HUES64 (cell line): ENCODE measurements at regions not wholly inside any gene's neighbourhood (a gene's known extent, or its start where the extent isn't known, plus 50 kb on each side); places are given as distances from the start of the nearest gene placed in this dataset.
A peak's percentile ranks its signal among the peaks of the same experiment; 100 is the strongest.

Source experiments
- H3K27ac ChIP-seq: 2 replicates; pipeline ENCODE4 v1.7.0; 2013; ENCODE audit warnings: low read depth, low read length, inconsistent platforms
- H3K27me3 ChIP-seq: 2 replicates; pipeline ENCODE4 v1.6.1; 2013; ENCODE audit warnings: mild to moderate bottlenecking, low read length; ENCODE audit not compliant: insufficient read depth
- H3K36me3 ChIP-seq: 2 replicates; pipeline ENCODE4 v1.6.1; 2013; ENCODE audit warnings: mild to moderate bottlenecking, low read length; ENCODE audit not compliant: insufficient read depth
- H3K4me1 ChIP-seq: 2 replicates; pipeline ENCODE4 v1.6.1; 2013; ENCODE audit warnings: mild to moderate bottlenecking, low read length, moderate library complexity; ENCODE audit not compliant: insufficient read depth
- H3K4me3 ChIP-seq: 2 replicates; pipeline ENCODE4 v1.5.1; 2013; ENCODE audit warnings: mild to moderate bottlenecking, low read length, moderate library complexity
- H3K9ac ChIP-seq: 2 replicates; pipeline ENCODE4 v1.6.1; 2013; ENCODE audit warnings: mild to moderate bottlenecking, low read depth, low read length
- H3K9me3 ChIP-seq: 2 replicates; pipeline ENCODE4 v1.6.1; 2013; ENCODE audit warnings: low read depth, low read length; ENCODE audit not compliant: insufficient read depth
- WGBS: fragments of 150-250, 120-280 bp; methylation state at CpG from one replicate; pipeline ENCODE4 v1.1.7; 2013; ENCODE audit warnings: missing lambda C conversion rate; 5-methylcytosine and 5-hydroxymethylcytosine counted together

DNA sequence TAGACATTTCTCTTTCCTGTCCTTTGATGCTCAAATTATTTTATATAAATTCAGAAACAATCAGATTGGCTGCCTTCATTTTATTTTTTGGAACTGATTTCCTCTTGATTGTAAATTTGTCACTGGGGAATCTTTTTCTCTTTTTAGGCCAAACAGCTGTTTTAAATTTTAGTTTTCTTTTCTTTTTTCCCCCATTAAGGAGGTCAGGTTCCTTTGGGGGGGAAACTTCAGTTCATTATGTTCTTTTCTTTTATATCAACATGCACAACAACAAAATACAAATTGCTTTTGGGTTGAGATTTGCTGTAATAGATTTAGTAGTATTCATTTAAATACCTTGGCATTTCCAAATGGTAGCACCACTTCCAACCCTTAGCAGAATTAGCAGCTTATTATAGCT, 264.8 kb upstream of the SPRY2 start:
- no peaks in the 10 kb centered on the region for H3K36me3 ChIP-seq
- H3K27me3 ChIP-seq: no peaks in the 10 kb centered on the region
- no peak overlapping the region for H3K9ac ChIP-seq
- no peak overlapping the region for H3K4me3 ChIP-seq
- H3K4me1 ChIP-seq: no peaks in the 10 kb centered on the region
- no peaks in the 10 kb centered on the region for H3K9me3 ChIP-seq
- H3K27ac ChIP-seq: no peak overlapping the region

DNA sequence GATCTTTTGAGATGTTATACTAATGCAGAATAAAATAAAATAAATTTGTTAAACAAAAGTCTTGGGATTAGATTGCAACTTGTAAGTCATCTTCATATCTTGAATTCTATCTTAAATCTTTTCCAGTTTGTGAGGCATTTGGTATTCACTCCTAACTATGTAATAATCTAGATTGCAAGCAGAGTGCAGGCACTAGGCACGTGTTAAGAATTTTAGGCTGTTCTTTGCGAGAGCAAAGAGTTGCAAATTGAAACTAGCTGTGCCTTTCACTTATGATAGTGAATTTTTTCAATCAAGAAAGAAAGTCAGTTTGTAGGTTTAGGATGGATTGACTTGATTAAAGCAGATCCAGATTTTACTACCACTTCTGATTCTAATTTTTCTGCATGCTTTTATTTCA, 264.1 kb upstream of the SPRY2 start:
- Histone ChIP-seq H3K4me1 (no peaks in the 10 kb centered on the region), H3K36me3 (no peaks in the 10 kb centered on the region), H3K9me3 (no peaks in the 10 kb centered on the region), H3K4me3 (no peak overlapping the region), H3K27ac (no peak overlapping the region), H3K27me3 (no peaks in the 10 kb centered on the region), H3K9ac (no peak overlapping the region)
- WGBS: 74% methylated on average over 2 of the region's 2 CpGs

DNA sequence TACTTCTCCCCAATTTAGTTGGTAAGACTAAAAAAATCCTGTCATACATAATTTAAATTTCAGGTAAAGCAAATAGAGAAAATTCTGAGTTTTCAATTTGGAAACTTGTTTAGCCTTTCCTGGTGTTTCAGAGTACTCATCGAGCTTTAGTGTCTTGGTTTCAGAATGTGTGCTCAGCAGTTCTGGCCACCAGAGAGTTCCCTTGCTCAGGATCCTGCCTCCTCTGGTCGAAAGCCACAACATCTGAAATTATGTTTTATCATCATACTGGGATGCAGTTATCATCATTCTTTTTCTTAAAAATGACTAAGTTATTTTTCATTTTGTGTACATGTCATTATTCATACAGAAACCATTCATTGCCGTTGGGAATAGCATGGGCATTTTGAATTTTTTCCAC, 263.2 kb upstream of the SPRY2 start:
- no peak overlapping the region for H3K4me3 ChIP-seq
- H3K4me1 ChIP-seq: peaks cover 8% of the 10 kb centered on the region; the same call in 1 of the 2 replicates
- no peak overlapping the region for H3K27ac ChIP-seq
- 98% methylated on average over 2 of the region's 3 CpGs for WGBS
- H3K27me3 ChIP-seq: no peaks in the 10 kb centered on the region
- H3K9me3 ChIP-seq: no peaks in the 10 kb centered on the region
- no peak overlapping the region for H3K9ac ChIP-seq
- H3K36me3 ChIP-seq: no peaks in the 10 kb centered on the region

DNA sequence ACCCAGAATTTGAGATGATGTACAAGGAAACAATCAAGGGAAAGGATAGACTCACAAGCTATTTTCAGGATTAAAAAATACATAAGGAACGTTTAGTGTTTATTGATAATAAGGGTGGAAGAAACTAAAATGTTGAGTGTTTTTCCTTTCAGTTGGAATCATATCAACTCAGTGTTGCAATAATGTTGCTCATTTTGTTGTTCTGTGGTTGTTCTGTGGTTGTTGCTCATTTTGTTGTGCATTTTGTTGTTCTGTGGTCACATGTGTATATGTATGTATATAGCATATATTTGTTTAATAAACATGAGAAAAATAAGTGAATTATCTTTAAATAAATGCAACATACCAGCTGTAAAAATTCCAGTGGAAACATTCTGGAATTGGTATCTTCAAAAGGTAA, 262.4 kb upstream of the SPRY2 start:
- Histone ChIP-seq H3K9ac (no peak overlapping the region), H3K9me3 (no peaks in the 10 kb centered on the region), H3K27ac (no peak overlapping the region), H3K27me3 (no peaks in the 10 kb centered on the region), H3K4me3 (no peak overlapping the region), H3K4me1 (peaks cover 13% of the 10 kb centered on the region; the same call in 1 of the 2 replicates), H3K36me3 (no peaks in the 10 kb centered on the region)
- WGBS: 97% methylated on average over 1 of the region's 1 CpG

DNA sequence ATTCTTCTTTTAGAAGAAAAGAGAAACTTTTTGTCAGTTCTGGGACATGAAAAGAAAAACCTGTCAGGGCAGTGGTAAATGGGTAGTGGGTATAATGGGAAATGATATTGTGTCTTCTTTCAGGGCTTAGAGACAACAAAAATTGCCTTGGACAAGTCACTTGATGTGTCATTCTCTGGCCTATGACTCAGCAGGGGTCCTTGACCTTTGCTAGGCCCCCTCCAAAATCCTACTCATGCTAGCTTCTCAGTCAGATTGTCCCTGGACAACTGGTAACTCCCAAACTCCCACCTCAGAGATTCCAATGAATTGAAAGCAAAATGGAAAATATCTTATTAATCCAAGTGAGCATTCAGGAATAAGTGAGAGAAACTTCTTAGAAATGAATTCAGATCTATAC, 258.8 kb upstream of the SPRY2 start:
- Histone ChIP-seq H3K4me1 (peaks cover 19% of the 10 kb centered on the region), H3K4me3 (no peak overlapping the region), H3K9ac (no peak overlapping the region), H3K27ac (no peak overlapping the region), H3K9me3 (no peaks in the 10 kb centered on the region), H3K27me3 (no peaks in the 10 kb centered on the region), H3K36me3 (no peaks in the 10 kb centered on the region)

DNA sequence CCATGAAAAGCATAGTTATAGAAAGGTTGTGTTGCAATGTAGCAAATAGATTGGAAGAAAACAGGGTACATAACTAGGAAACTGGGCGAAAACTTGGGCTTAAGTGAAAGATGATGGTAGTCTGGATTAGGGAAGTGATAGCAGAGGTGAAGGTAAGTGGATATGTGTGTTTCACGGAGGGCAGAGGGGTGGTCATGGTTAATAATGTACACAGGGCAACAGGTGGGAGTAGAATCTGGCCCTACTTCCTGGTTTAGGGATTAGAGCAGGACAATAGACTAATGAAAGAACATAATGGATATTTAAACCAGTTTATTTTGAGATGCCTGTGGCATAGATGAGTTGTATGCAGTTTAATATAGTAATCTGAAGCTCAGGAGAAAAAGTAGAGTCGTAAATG, 257.3 kb upstream of the SPRY2 start:
- H3K4me3 ChIP-seq: no peak overlapping the region
- no peaks in the 10 kb centered on the region for H3K9me3 ChIP-seq
- H3K27me3 ChIP-seq: no peaks in the 10 kb centered on the region
- H3K4me1 ChIP-seq: peaks cover 19% of the 10 kb centered on the region
- no peaks in the 10 kb centered on the region for H3K36me3 ChIP-seq
- WGBS: 94% methylated on average over 3 of the region's 3 CpGs
- no peak overlapping the region for H3K9ac ChIP-seq
- H3K27ac ChIP-seq: no peak overlapping the region

DNA sequence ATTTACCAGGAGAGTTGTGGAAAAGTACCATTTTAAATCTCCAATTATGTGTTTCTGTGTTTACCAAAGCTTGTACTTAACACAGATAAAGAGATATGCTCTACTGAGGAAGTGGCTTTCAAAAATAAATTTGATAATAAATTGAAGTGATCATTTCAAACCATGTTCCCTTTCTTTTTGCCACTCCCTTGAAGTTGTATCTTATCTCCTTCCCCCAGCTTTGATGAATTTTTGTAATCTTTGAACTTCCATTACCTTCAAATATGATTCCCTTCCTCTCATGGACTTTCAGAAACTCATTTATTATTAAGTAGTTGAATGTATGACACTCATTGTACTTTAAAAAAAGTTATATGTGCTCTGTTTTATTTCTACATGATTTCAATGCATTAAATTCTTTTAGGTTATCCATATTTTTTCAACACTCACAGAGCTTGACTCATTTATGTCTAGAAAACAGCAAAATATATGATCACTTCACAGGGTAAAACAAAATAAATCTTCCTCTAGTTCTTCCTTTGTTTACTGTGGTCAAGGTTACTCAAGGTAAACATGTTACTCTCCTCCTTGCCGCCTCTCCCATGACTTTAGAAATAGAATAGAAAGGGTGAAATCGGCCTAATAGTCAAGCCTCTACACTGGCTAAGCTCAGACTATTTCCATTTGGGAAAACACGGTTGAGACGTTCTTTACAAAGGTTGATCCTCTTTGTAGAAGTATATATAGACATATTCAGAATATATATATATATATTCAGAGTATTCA, 251.2 kb upstream of the SPRY2 start:
- no peaks in the 10 kb centered on the region for H3K9me3 ChIP-seq
- H3K36me3 ChIP-seq: no peaks in the 10 kb centered on the region
- 94% methylated on average over 2 of the region's 4 CpGs for WGBS
- no peaks in the 10 kb centered on the region for H3K27me3 ChIP-seq
- no peak overlapping the region for H3K9ac ChIP-seq
- H3K4me1 ChIP-seq: peaks cover 5% of the 10 kb centered on the region; the same call in 1 of the 2 replicates
- H3K27ac ChIP-seq: no peak overlapping the region
- no peak overlapping the region for H3K4me3 ChIP-seq

DNA sequence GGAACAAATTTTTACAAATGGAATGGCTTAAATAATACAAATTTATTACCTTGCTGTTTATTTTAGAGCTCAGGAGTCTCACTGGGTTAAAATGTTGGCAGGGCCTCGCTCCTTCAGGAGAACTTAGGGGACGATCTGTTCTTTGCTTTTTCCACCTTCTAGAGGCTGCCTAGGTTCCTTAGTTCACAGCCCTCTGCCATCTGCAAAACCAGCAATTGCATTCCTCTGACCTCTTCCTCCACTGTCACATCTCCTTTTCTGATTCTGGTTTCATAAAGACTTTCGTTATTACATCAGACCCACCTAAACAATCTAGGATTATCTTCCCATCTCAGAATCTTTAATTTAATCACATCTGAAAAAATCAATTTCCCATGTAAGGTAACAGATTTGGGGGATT, 249.6 kb upstream of the SPRY2 start:
- Histone ChIP-seq H3K36me3 (no peaks in the 10 kb centered on the region), H3K4me1 (peaks cover 4% of the 10 kb centered on the region), H3K4me3 (no peak overlapping the region), H3K9me3 (no peaks in the 10 kb centered on the region), H3K27me3 (no peaks in the 10 kb centered on the region), H3K9ac (no peak overlapping the region), H3K27ac (no peak overlapping the region)
- 97% methylated on average over 3 of the region's 3 CpGs for WGBS

DNA sequence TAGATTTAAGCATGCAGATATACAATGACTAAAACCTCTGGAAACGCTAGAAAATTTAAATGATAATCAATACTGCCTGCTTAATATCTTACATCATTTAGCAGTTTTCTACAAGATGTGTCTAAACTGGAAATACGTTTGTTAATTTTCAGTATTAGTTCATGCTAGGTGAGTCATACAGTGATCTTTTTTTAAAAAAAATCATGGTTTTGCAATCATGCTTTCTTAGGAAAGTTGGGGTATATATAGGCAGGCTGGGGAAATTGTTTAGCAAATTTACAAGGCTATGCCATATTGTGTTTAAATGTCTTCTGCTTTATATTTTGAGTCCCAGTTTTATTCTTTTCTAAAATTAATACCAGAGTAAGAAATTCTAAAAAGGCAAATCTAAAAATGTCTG, 245.4 kb upstream of the SPRY2 start:
- WGBS: 0% methylated on average over 1 of the region's 2 CpGs
- H3K4me1 ChIP-seq: peaks cover 19% of the 10 kb centered on the region
- H3K27ac ChIP-seq: no peak overlapping the region
- H3K27me3 ChIP-seq: no peaks in the 10 kb centered on the region
- H3K36me3 ChIP-seq: no peaks in the 10 kb centered on the region
- no peaks in the 10 kb centered on the region for H3K9me3 ChIP-seq
- no peak overlapping the region for H3K4me3 ChIP-seq
- H3K9ac ChIP-seq: no peak overlapping the region

DNA sequence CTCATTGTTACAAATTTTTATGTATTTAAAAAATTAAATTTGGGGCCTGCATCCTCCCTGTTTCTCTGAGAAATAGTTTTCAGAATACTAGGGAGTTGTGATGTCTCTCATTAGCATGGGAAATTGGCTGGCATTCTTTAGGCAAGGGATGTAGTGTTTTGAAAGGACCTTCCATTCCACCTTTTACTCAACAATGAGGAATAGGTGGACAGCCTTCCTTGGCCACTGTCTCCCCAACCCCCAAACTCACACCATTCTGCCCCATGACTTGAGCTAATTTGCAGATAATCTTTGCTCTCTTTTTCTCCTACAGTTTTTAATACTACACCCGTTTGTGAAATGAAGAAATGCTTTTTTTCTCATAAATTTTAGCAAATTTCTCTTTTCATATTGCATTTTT, 244.6 kb upstream of the SPRY2 start:
- no peak overlapping the region for H3K9ac ChIP-seq
- H3K4me3 ChIP-seq: no peak overlapping the region
- H3K27ac ChIP-seq: no peak overlapping the region
- WGBS: 89% methylated on average over 1 of the region's 1 CpG
- H3K9me3 ChIP-seq: no peaks in the 10 kb centered on the region
- H3K4me1 ChIP-seq: peaks cover 19% of the 10 kb centered on the region
- no peaks in the 10 kb centered on the region for H3K36me3 ChIP-seq
- no peaks in the 10 kb centered on the region for H3K27me3 ChIP-seq

DNA sequence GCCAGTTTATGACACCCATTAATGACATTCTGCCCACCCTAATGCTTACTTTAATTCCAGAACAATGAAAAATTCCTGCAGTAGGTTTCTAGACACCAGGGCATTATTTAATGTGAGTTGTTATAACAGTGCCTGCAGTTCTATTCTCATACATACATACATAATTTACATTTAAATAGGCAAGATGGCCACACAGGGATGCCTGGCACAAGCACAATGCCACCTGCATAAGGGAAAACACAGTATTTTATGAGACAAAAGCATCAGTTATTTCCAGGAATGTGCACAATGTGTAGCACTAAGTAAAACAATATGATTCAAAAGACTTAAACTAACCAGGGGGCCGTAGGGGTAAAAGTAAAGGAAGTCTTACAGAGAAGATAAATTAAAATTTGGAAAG, 243.9 kb upstream of the SPRY2 start:
- no peak overlapping the region for H3K4me3 ChIP-seq
- H3K36me3 ChIP-seq: no peaks in the 10 kb centered on the region
- peaks cover 19% of the 10 kb centered on the region for H3K4me1 ChIP-seq
- no peaks in the 10 kb centered on the region for H3K9me3 ChIP-seq
- no peak overlapping the region for H3K9ac ChIP-seq
- peak overlapping the region; percentile 67; the same call in 1 of the 2 replicates for H3K27ac ChIP-seq
- no CpG with 5 or more reads among the region's 1 CpG for WGBS
- H3K27me3 ChIP-seq: no peaks in the 10 kb centered on the region

DNA sequence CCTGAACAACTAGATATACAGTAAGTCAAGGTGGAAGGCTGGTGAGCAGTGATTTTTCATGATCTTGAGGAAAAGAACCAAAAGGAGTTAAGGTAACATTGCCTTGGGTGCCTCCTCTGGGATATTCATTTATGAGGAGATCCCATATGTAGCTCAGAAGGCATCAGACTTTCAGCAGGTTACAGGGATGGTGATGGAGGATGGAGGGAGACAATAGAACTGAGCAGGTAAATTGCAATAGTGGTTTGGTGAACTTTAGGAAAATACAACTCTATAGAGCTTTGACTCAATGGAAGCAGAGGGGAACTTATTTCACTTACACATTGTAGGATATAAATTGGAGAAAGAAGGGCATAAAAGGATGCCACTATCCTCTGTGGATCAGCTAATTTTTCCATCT, 243.4 kb upstream of the SPRY2 start:
- no peak overlapping the region for H3K9ac ChIP-seq

More for the DNA sequence above, 243.4 kb upstream of the SPRY2 start:
- no peaks in the 10 kb centered on the region for H3K36me3 ChIP-seq
- peaks cover 19% of the 10 kb centered on the region for H3K4me1 ChIP-seq
- peak overlapping the region; percentile 67 for H3K27ac ChIP-seq
- H3K27me3 ChIP-seq: no peaks in the 10 kb centered on the region
- no peaks in the 10 kb centered on the region for H3K9me3 ChIP-seq
- no peak overlapping the region for H3K4me3 ChIP-seq
